ENCODE measurements at regions not wholly inside any gene's neighbourhood (a gene's known extent, or its start where the extent isn't known, plus 50 kb on each side); places are given as distances from the start of the nearest gene placed in this dataset.

DNA sequence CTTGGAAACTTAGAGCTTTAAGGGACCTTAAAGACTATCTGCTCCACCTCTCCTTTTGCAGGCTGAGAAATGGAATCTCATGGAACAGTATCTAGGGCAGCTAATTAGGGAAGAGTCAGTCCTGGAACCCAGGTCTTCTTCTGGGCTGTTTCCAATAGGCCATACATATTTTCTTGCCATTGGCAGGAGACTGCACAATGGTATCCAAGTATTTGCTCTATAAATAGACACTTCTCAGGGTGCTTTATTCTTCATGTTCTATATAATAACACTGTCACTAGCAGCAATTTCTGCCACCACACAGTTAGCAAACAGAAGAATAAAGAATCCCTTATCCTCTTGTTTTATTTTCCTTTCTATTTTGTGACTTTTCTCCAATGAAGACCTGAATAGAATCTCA is 291.7 kb downstream of the C4orf33 start:
- TF ChIP-seq, protein P1, sequence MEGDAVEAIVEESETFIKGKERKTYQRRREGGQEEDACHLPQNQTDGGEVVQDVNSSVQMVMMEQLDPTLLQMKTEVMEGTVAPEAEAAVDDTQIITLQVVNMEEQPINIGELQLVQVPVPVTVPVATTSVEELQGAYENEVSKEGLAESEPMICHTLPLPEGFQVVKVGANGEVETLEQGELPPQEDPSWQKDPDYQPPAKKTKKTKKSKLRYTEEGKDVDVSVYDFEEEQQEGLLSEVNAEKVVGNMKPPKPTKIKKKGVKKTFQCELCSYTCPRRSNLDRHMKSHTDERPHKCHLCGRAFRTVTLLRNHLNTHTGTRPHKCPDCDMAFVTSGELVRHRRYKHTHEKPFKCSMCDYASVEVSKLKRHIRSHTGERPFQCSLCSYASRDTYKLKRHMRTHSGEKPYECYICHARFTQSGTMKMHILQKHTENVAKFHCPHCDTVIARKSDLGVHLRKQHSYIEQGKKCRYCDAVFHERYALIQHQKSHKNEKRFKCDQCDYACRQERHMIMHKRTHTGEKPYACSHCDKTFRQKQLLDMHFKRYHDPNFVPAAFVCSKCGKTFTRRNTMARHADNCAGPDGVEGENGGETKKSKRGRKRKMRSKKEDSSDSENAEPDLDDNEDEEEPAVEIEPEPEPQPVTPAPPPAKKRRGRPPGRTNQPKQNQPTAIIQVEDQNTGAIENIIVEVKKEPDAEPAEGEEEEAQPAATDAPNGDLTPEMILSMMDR (optimal IDR thresholded peaks at IDR 0.05 in 1 of 3, IDR thresholded peaks at IDR 0.05 in 1 of 3, conservative IDR thresholded peaks at IDR 0.05 in 1 of 3; ENCODE audit: extremely low read depth in 1 of 3, insufficient read depth in 2 of 3, low read length in 3 of 3): no peak
- no peak for TF ChIP-seq EZH2 (IDR thresholded peaks at IDR 0.05; ENCODE audit: low read length)
- Histone ChIP-seq H3K9ac (ENCODE audit: control insufficient read depth, extremely low read depth, insufficient read depth, low read length) (no peak overlapping the region), H3K4me3 (ENCODE audit: control insufficient read depth in 2 of 3, extremely low read depth in 1 of 3, insufficient read depth in 2 of 3, low read depth in 1 of 3, low read length in 3 of 3) (no peak overlapping the region), H2AFZ (ENCODE audit: control insufficient read depth, low read length) (no peak overlapping the region), H4K20me1 (ENCODE audit: control insufficient read depth, extremely low read depth, insufficient read depth, low read length) (no peaks in the 10 kb centered on the region), H3K9me1 (ENCODE audit: control insufficient read depth, extremely low read depth, insufficient read depth, low read length) (no peaks in the 10 kb centered on the region), H3K9me3 (ENCODE audit: control insufficient read depth, low read depth, low read length) (no peaks in the 10 kb centered on the region), H3K79me2 (ENCODE audit: control insufficient read depth, insufficient read depth, low read length) (no peaks in the 10 kb centered on the region), H3K27me3 (ENCODE audit: control insufficient read depth, extremely low read depth, insufficient read depth, low read length) (no peaks in the 10 kb centered on the region), H3K36me3 (ENCODE audit: control insufficient read depth in 2 of 2, extremely low read depth in 1 of 2, insufficient read depth in 2 of 2, low read length in 2 of 2) (no peaks in the 10 kb centered on the region), H3K4me2 (ENCODE audit: control insufficient read depth, extremely low read depth, insufficient read depth, low read depth, low read length) (no peak overlapping the region), H3K27ac (ENCODE audit: control insufficient read depth, insufficient read depth, low read length) (no peak overlapping the region), H3K4me1 (ENCODE audit: control insufficient read depth, extremely low read depth, insufficient read depth, low read length) (peaks cover 8% of the 10 kb centered on the region)
- FAIRE-seq: no peak
- no peak for DNase-seq (ENCODE audit: low read depth, low spot score)
- dilution Hi-C loops (cut with MboI; ENCODE audit: extremely low pct_ligation_motif_present, low sequenced_read_pairs): no loop called here

- Histone ChIP-seq H3K4me2 (ENCODE audit: control insufficient read depth, extremely low read depth, insufficient read depth, low read depth, low read length) (no peak overlapping the region), H3K4me1 (ENCODE audit: control insufficient read depth, extremely low read depth, insufficient read depth, low read length) (no peaks in the 10 kb centered on the region), H3K9me3 (ENCODE audit: control insufficient read depth, low read depth, low read length) (no peaks in the 10 kb centered on the region), H4K20me1 (ENCODE audit: control insufficient read depth, extremely low read depth, insufficient read depth, low read length) (no peaks in the 10 kb centered on the region), H3K9ac (ENCODE audit: control insufficient read depth, extremely low read depth, insufficient read depth, low read length) (no peak overlapping the region), H3K27ac (ENCODE audit: control insufficient read depth, insufficient read depth, low read length) (no peak overlapping the region), H3K9me1 (ENCODE audit: control insufficient read depth, extremely low read depth, insufficient read depth, low read length) (no peaks in the 10 kb centered on the region), H2AFZ (ENCODE audit: control insufficient read depth, low read length) (no peak overlapping the region), H3K79me2 (ENCODE audit: control insufficient read depth, insufficient read depth, low read length) (no peaks in the 10 kb centered on the region), H3K4me3 (ENCODE audit: control insufficient read depth in 2 of 3, extremely low read depth in 1 of 3, insufficient read depth in 2 of 3, low read depth in 1 of 3, low read length in 3 of 3) (no peak overlapping the region), H3K36me3 (ENCODE audit: control insufficient read depth in 2 of 2, extremely low read depth in 1 of 2, insufficient read depth in 2 of 2, low read length in 2 of 2) (no peaks in the 10 kb centered on the region), H3K27me3 (ENCODE audit: control insufficient read depth, extremely low read depth, insufficient read depth, low read length) (no peaks in the 10 kb centered on the region)
- TF ChIP-seq, protein P1 (optimal IDR thresholded peaks at IDR 0.05 in 1 of 3, IDR thresholded peaks at IDR 0.05 in 1 of 3, conservative IDR thresholded peaks at IDR 0.05 in 1 of 3; ENCODE audit: extremely low read depth in 1 of 3, insufficient read depth in 2 of 3, low read length in 3 of 3): no peak
- no peak for TF ChIP-seq EZH2 (IDR thresholded peaks at IDR 0.05; ENCODE audit: low read length)
- DNase-seq (ENCODE audit: low read depth, low spot score): no peak
- FAIRE-seq: no peak
- dilution Hi-C loops (cut with MboI; ENCODE audit: extremely low pct_ligation_motif_present, low sequenced_read_pairs): no loop called here
Observed at GRCh38 chr4:129393976-129394375, 298.0 kb downstream of the C4orf33 start.
